GM19035 (cell line): ENCODE measurements at regions not wholly inside any gene's neighbourhood (a gene's known extent, or its start where the extent isn't known, plus 50 kb on each side); places are given as distances from the start of the nearest gene placed in this dataset.
"Not testable (repeated sequence)": the region's sequence is repeated elsewhere in the genome, so short reads cannot be mapped to it uniquely, and the experiment has no call there.

Experiments used
- ATAC-seq: cut with Tn5 transposase; IDR thresholded peaks from one replicate; pipeline ENCODE4 v1.9.1; 2021; ENCODE audit not compliant: unreplicated experiment

- no peak for ATAC-seq
Observed at GRCh38 chr5:158275511-158275910, 416.6 kb upstream of the CLINT1 start.

DNA sequence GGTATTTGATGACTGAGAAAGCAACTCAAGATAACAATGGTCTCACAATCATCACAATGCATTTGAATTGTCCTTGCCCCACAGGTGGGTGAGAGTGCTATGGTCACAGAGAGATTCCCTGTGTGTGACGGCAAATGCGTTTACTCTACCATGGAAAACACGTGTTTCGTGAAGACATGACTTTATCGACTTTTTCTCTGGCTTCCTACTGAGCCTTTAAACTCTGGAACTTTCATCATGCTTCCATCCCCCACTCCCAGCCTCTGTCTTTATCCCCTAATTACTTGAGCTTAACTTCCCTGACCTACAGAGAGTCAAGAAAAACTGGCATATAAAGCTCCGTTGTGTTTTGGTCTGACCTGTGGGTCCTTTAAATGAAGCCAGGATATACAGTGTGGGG is 414.1 kb upstream of the CLINT1 start:
- ATAC-seq = no peak

DNA sequence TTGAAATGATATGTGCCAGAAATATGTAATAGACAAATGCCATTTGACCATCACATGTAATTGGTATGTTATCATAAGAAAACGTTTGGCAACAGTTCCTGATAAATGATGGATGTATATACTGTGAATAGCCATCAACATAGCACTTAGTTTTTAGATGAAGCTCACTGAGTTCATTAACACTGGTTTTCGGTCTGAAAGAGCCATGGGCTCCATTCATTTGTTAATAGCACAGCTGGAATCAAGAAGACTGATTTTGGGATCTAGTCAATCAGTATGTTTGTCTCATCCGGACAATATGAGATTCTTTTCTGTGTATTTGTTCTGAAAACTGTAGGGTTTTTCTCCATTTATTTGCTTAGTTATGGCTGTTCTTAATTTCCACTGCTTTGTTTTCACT is 413.5 kb upstream of the CLINT1 start:
- ATAC-seq = no peak

DNA sequence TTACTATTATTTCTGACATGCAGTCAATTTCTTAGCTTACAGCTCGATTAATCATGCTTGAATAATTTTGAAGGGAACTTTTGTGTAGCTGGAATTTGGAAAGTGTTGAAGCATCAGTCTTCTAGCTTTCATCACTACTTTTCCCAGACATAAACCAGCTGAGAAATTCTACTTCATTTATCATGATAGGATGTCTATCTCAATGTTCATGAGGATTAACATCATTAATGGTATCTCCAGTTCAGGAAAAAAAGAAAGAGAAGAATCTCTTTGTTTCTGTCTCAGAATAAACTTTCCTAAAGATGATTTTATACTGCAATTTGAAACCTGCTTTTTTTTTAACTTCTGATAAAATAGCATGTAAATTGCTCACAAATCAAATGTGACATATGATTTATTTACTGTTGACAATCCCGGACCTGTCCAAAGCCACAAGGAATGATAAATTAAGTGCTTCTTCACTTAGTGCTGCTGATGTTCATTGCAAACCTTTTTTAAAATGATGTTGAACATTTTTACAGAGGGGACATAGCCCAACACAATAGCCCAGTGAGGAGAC is 412.1 kb upstream of the CLINT1 start:
- no peak for ATAC-seq

DNA sequence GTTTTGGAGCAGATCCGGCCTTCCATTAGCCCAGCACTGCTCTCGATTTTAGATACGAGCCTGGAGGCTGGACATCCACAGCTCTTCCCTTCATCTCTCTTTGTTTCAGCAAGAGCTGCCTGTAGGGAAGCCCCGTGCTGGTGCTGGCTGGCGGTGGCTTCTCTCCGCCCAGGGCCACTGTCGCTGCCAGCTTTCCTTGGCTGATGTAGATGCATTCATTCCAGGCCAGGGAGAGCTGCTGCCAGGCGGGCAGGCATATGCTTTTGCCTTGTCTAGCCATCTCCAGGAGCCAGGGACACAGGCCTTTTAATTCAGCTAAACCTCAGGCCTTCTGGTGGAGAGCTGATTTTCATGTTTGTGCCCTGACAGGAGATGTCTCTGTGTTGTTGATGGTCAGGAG is 409.3 kb upstream of the CLINT1 start:
- ATAC-seq = no peak

DNA sequence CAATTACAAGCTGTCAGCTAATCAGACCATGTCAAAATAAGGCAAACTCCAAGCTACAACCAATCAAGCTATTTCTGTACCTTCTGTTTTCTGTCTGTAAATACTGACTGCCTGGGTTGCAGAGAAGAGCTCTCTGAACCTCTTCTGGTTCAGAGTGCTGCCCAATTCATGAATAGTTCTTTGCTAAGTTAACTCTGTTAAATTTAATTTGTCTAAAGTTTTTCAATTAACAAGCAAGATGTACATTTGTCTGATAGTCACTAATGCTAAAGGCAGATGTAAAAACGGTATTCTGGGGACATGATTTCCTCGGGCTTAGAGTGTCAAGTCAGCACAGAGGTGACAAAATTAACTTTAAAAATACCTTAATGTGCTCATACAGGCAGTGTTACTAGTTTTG is 408.3 kb upstream of the CLINT1 start:
- no peak for ATAC-seq

DNA sequence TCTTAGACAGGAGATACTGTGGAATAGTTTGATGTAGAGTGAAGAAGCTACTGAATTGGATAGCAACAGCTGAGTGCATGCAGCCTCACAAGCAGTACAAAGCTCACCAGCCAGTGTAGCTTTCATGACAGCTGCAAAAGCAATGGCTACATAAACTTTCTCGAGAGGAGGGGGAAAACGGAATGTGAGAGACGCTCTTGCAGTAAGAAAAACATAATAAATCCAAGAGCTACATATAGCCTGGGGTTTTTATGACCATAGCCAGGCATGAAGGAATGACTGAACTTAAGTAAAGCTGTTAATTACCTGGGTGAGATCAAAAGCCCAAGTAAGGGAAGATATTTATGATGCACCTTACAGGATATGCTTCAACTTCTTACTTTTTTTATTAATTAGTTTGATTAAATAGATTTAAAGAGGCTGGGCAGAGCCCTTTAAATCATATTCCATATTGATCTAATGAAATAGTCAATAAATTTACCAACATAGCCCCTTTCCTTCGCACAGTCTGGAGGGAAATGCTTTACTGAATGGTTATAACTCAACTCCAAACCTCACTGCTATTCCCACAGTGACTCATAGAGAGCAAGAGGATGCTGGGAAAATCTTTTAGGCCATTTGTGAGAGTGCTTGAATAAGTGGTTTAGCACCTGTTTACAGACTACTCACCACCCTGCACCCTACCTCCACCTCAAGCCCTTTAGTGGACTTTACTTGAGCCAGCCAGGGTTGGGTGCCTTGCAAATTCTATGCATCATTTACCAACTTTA is 407.2 kb upstream of the CLINT1 start:
- ATAC-seq = no peak

- ATAC-seq = no peak
Observed at GRCh38 chr5:158265346-158265745, 406.4 kb upstream of the CLINT1 start.

DNA sequence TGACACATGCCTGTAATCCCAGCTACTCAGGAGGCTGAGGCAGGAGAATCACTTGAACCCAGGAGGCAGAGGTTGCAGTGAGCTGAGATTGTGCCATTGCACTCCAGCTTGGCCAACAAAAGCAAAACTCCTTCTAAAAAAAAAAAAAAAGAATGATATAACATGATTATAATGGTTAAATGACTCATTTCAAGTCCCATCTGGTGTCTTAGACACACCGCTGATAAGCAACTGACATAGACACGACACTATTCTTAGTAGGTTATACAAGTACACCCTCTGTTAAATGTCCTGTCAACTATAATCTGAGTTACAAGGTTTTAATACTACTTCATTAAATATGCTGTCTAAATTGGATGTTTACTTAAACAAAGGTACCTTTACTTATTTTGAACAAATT is 405.3 kb upstream of the CLINT1 start:
- no peak for ATAC-seq

DNA sequence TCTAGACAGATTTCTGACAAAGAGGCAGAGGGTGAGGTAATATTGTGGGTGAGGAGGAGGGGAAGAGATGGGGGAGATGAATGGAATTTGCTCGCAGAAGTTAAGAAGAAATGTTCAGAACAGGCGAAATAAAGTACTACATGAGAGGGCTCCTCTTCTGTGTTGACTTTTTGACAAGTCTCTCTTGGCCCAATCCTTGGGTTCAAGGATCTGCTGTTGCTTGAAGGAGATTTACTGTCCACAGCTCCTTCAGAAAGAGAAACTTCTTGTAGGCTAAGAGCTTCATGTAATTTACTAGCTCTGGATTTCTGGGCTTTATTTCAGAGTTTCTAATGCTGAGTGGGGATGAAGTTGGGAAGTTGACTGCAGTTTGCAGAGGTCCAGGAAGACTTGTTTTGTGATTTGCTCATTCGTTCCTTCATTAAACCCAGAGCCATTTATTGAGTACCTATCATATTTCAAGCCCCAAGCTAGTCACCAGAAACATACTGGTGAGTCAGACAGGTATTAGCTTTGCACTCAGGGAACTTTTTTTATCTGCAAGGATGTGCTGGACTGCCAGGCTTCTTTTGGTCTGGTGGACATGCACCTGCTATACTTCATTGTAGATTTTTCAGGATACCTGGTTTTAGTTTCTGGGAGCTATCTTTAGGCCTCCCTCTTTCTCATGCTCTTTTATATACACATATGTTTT is 402.9 kb upstream of the CLINT1 start:
- no peak for ATAC-seq

DNA sequence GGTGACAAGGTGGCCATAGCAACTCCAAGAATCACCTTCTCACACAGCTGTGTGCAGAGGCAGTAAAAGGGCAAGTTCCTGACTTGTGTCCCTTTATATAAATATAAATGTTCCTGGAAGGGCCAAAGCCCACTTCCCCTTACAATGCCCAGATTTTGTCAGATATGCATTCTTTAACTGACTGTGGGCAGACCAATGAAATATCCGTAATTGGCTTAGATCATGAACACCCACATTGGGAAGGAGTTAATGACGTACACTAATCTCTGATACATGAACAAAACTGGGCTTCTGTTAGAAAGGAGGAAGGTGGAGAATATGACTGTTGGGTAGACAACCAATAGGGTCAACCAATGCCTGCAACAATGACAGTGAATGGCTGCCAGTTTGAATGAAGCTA is 397.2 kb upstream of the CLINT1 start:
- ATAC-seq = no peak

- ATAC-seq = no peak
Observed at GRCh38 chr5:158255609-158256008, 396.7 kb upstream of the CLINT1 start.

DNA sequence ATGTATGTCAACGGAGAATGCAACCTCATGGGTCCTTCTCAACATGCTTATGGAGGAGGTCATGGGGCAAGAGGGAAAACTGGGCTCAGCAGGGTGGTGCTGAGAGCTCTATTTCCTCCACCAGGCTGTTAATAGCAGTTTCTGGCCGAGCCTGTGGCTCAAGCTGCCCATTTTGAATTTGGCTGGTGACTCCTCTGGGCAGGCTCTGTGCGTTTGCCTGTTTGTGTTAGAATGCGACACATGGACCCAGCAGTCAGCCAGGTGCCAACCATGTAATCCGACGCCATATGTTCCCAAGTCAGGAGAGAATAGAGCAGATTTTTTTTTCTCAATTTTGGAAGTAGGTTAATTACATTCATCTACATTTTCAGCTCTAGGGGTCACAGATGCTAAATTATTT is 387.7 kb upstream of the CLINT1 start:
- no peak for ATAC-seq

DNA sequence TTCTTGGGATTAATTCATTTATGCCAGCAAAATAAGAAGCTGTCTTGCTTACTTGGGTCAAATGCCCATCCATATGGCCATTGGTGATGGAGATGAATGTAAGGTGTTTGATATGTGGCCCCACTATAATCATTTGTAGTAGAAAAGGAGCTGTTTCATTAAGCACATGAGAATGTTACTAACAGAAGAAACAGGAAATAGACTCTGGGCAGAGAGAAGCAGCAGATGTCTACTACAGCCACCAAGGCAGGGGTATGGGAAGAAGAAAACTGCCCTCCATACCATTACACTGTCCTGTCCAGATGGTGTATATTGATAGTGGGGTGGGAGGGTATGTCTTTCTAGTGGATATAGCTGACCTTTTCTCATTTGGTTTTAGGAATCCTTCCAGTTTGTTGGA is 386.6 kb upstream of the CLINT1 start:
- ATAC-seq = no peak

GRCh38 chr5:158244882-158245281 is 385.9 kb upstream of the CLINT1 start:
- ATAC-seq = no peak

- ATAC-seq = no peak
Observed at GRCh38 chr5:158236511-158237335, 377.8 kb upstream of the CLINT1 start.

DNA sequence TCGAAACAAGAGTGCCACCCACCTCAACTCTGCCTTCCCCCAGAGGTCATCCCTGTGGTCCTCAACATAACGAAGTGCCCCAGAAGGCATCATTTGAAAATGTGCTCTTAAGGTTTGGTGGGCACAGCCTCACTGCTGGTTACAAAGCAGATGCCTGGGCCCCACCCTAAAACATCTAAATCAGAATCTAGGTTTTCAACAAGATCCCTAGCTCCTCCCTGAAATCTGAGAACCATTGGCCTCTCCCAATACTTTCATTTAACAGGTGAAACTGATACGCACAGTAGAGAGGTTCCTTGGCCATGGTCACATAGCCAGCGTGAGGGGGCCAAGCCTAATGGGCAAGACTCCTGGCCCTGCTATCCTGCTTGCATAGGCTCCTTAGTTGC is 376.2 kb upstream of the CLINT1 start:
- ATAC-seq = no peak

DNA sequence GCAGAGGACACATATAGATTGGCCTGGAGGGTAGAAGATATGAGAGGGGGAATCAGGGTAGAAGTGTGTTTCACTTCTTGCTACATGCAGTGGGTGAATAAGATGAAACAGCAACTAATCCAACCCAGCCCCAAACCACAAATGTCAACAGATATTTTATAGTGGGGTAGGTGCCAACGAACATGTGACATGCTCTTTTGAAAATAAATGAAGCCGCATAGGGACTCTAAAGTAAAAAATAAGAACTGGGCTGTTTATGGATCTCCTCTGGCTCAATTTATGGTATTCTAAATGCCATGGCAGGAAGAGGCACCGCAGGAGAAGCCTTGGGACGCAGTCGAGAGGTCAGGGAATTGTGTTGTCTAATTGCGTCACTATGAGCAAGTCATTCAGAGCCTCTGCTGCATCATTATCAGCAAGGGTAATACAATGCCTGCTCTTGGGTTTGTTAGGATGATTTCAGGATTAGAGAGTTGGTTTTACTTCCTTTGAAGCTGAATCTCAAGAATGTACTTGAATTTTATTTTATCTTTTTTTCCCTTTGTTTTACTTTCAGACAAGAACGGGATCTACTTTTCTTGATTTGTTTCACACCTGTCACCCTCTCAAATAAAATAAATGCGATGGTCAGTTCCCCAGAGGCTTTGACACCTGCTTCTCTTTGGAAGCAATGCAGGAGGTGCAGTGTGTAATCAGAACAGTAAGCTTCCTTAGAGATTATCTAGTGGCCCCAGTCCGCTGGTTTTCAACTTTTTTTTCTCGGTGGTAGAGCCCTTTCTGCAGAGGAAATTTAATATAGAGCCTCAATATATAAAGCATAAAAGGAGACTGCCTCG is 375.6 kb upstream of the CLINT1 start:
- ATAC-seq = no peak

GRCh38 chr5:158233735-158234322 is 374.9 kb upstream of the CLINT1 start:
- ATAC-seq = no peak

- not testable (repeated sequence) for ATAC-seq
Observed at GRCh38 chr5:158227314-158227713, 368.4 kb upstream of the CLINT1 start.
